ENCODE measurements at regions not wholly inside any gene's neighbourhood (a gene's known extent, or its start where the extent isn't known, plus 50 kb on each side); places are given as distances from the start of the nearest gene placed in this dataset.

DNA sequence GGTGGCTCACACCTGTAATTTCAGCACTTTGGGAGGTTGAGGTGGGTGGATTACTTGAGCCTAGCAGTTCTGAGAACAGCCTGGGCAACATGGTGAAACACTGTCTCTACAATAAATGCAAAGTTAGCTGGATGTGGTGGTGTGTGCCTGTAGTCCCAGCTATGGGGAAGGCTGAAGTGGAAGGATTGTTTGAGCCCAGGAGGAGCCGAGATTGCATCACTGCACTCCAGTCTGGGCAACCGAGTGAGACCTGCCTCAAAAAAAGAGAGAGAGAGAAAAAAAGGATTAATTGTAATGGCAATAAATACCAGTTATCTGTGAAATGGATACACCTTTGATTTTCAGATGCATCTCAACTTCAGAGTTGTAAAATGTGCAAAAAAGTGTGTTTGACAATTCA lies 58.8 kb downstream of the SPRY1 start:
- no peak overlapping the region for H3K27ac ChIP-seq (ENCODE audit: low read depth, low read length)
- no peak overlapping the region for H3K4me3 ChIP-seq (ENCODE audit: low read length)
- H3K9ac ChIP-seq (ENCODE audit: low read length) = no peak overlapping the region
- H3K36me3 ChIP-seq (ENCODE audit: control insufficient read depth, insufficient read depth, low read length) = no peaks in the 10 kb centered on the region
- no peaks in the 10 kb centered on the region for H3K4me1 ChIP-seq (ENCODE audit: control insufficient read depth, insufficient read depth, low read length)
- no peaks in the 10 kb centered on the region for H3K27me3 ChIP-seq (ENCODE audit: control insufficient read depth, insufficient read depth, low read length)

DNA sequence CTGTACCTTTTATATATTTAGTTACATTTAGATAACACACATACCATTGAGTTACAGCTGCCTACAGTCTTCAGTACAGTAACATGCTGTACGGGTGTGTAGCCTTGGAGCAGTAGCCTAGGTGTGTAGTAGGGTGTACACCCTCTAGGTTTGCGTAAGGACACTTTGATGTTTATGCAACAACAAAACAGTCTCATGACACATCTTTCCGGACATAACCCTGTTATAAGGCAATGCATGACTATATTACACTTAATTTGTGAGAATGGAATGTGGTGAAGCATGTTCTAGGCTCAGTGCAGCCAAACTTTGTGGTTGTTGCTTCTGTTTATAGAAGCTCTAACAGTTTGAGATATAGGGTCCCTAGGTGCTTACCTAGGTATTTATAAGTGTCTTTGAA lies 65.4 kb downstream of the SPRY1 start:
- Histone ChIP-seq H3K27ac (ENCODE audit: low read depth, low read length) (no peak overlapping the region), H3K27me3 (ENCODE audit: control insufficient read depth, insufficient read depth, low read length) (no peaks in the 10 kb centered on the region), H3K9ac (ENCODE audit: low read length) (no peak overlapping the region), H3K4me1 (ENCODE audit: control insufficient read depth, insufficient read depth, low read length) (no peaks in the 10 kb centered on the region), H3K36me3 (ENCODE audit: control insufficient read depth, insufficient read depth, low read length) (no peaks in the 10 kb centered on the region), H3K4me3 (ENCODE audit: low read length) (no peak overlapping the region)

DNA sequence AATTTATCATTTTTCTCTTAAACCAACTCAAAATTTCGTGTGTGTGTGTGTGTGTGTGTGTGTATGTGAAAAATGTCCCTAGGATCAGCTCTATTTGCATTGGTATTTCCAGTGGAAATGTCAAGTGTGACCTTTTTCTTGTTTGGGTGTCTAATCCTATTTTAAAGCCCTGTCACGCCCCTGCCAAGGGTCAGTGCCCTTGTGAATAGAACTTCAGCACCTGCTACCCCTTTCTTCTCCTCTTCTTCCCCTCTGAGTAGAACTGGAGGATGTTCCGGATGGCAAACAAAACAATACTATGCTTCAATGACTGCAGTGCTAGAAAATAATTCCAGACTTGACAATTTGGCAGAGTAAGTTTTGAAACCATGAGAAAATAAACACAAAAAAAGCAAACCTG lies 67.3 kb downstream of the SPRY1 start:
- H3K27ac ChIP-seq (ENCODE audit: low read depth, low read length) = no peak overlapping the region
- no peaks in the 10 kb centered on the region for H3K27me3 ChIP-seq (ENCODE audit: control insufficient read depth, insufficient read depth, low read length)
- no peaks in the 10 kb centered on the region for H3K36me3 ChIP-seq (ENCODE audit: control insufficient read depth, insufficient read depth, low read length)
- no peaks in the 10 kb centered on the region for H3K4me1 ChIP-seq (ENCODE audit: control insufficient read depth, insufficient read depth, low read length)
- no peak overlapping the region for H3K9ac ChIP-seq (ENCODE audit: low read length)
- H3K4me3 ChIP-seq (ENCODE audit: low read length) = no peak overlapping the region

DNA sequence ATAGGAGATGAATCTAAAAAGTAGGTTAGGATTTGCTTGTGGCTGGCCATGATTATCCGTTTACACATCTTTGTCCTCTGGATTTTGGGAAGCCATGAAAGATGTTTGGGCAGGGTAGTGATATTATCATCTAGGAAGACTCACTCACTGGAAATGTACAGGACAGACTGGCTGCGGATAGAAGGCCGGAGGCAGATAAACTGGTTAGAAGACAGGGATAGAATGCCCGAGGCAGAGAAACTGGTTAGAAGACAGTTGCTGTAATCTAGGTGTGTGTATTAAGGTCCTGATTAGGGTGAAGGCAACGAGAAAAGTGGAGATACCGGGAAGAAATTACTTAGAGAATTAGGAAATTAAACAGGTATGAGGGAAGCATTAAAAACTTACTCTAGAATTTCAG lies 68.8 kb downstream of the SPRY1 start:
- no peak overlapping the region for H3K4me3 ChIP-seq (ENCODE audit: low read length)
- no peaks in the 10 kb centered on the region for H3K36me3 ChIP-seq (ENCODE audit: control insufficient read depth, insufficient read depth, low read length)
- no peak overlapping the region for H3K9ac ChIP-seq (ENCODE audit: low read length)
- no peak overlapping the region for H3K27ac ChIP-seq (ENCODE audit: low read depth, low read length)
- H3K4me1 ChIP-seq (ENCODE audit: control insufficient read depth, insufficient read depth, low read length) = no peaks in the 10 kb centered on the region
- no peaks in the 10 kb centered on the region for H3K27me3 ChIP-seq (ENCODE audit: control insufficient read depth, insufficient read depth, low read length)

DNA sequence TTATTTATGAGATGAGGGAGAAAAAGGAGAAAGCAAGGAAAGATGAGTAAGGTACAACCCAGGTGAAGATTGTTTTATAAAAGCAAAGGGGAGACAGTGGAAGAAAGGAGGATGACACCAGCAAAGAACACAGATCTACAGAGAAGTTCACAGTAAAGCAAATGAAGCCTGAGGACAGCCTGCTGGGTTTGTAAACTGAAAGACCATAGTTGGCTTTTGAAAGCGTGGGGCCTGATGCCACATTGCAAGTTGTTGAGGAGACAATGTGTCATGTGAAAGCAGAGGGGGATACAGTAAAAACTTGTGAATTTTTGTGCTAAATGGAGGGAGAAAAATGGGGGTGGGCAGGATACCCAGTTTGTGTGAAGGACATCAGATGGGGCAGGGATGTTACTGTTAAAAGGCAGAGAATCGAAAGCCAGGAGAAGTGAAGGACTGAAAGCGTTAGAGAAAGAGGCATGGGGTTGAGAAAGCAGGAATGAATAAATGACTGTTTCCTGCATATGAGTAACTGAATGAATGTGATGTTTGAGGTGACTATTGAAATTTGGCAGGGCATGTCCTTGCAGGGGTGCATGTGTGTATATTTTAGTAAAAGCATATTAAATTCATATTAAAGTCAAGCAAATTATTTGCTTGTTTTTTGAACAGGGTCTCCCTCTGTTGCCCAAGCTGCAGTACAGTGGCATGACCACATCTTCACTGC lies 69.6 kb downstream of the SPRY1 start:
- no peak overlapping the region for H3K9ac ChIP-seq (ENCODE audit: low read length)
- no peak overlapping the region for H3K27ac ChIP-seq (ENCODE audit: low read depth, low read length)
- no peaks in the 10 kb centered on the region for H3K27me3 ChIP-seq (ENCODE audit: control insufficient read depth, insufficient read depth, low read length)
- H3K4me1 ChIP-seq (ENCODE audit: control insufficient read depth, insufficient read depth, low read length) = no peaks in the 10 kb centered on the region
- H3K36me3 ChIP-seq (ENCODE audit: control insufficient read depth, insufficient read depth, low read length) = no peaks in the 10 kb centered on the region
- H3K4me3 ChIP-seq (ENCODE audit: low read length) = no peak overlapping the region

DNA sequence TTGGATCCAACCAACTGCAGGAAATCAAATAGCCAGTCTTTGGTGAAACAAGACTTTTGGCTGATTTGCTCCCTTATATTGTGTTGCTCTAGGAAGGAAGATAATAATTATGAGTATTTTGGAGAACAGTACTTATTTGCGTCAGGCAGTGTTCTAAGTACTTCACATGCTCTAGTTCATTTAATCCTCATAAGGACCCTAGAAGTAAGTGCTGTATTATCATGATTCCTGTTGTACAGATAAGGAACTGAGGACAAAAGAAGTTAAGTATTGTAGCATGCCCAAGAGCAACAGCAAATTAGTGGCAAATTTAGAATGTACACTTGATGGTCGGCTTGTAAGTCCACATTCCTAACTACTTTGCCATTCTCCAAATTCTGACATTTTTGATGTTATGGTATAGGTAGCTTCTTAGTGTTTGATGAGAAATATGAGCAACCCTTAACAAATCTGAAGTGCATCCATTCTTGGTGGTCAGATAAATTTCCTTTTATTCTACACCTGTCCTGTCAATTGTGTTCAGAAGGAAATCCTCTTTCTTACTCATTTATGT lies 72.0 kb downstream of the SPRY1 start:
- H3K27me3 ChIP-seq (ENCODE audit: control insufficient read depth, insufficient read depth, low read length) = no peaks in the 10 kb centered on the region
- no peaks in the 10 kb centered on the region for H3K36me3 ChIP-seq (ENCODE audit: control insufficient read depth, insufficient read depth, low read length)
- H3K9ac ChIP-seq (ENCODE audit: low read length) = no peak overlapping the region
- H3K4me1 ChIP-seq (ENCODE audit: control insufficient read depth, insufficient read depth, low read length) = no peaks in the 10 kb centered on the region
- no peak overlapping the region for H3K27ac ChIP-seq (ENCODE audit: low read depth, low read length)
- H3K4me3 ChIP-seq (ENCODE audit: low read length) = no peak overlapping the region

DNA sequence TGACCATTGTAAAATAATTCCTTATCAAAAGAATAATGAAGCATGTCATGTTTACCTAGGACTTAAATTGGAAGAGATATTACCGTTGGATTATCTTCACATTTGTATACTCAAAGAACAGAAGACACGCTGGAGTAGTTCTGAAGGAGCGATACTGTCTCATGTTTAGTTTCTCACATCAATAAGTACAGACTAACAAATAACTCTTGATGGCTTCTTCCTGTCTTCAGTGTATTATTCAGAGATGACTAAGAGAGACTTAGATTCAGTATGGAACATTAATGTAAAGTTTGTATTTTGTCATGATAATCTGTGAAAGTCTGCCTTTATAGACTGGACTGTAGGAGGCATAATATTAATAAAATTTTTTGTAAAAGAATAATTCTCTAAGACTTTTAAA lies 72.7 kb downstream of the SPRY1 start:
- Histone ChIP-seq H3K4me1 (ENCODE audit: control insufficient read depth, insufficient read depth, low read length) (no peaks in the 10 kb centered on the region), H3K4me3 (ENCODE audit: low read length) (no peak overlapping the region), H3K36me3 (ENCODE audit: control insufficient read depth, insufficient read depth, low read length) (no peaks in the 10 kb centered on the region), H3K9ac (ENCODE audit: low read length) (no peak overlapping the region), H3K27ac (ENCODE audit: low read depth, low read length) (no peak overlapping the region), H3K27me3 (ENCODE audit: control insufficient read depth, insufficient read depth, low read length) (no peaks in the 10 kb centered on the region)

DNA sequence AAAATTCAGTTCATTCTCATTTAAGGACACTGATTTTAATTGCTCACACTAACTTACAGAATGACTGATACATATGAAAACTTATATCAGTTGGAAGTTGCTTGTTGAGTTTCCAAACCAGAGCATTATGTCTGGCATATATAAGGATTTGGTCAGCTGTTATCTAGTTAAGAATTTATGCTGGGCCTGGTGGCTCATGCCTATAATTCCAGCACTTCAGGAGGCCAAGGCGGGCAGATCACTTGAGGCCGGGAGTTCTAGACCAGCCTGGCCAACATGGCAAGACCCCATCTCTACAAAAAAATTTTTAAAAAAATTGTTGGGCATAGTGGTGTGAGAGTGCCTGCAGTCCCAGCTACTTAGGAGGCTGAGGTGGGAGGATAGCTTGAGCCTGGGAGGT lies 73.1 kb downstream of the SPRY1 start:
- H3K27ac ChIP-seq (ENCODE audit: low read depth, low read length) = no peak overlapping the region
- no peak overlapping the region for H3K9ac ChIP-seq (ENCODE audit: low read length)
- H3K4me3 ChIP-seq (ENCODE audit: low read length) = no peak overlapping the region
- no peaks in the 10 kb centered on the region for H3K27me3 ChIP-seq (ENCODE audit: control insufficient read depth, insufficient read depth, low read length)
- H3K4me1 ChIP-seq (ENCODE audit: control insufficient read depth, insufficient read depth, low read length) = no peaks in the 10 kb centered on the region
- H3K36me3 ChIP-seq (ENCODE audit: control insufficient read depth, insufficient read depth, low read length) = no peaks in the 10 kb centered on the region

DNA sequence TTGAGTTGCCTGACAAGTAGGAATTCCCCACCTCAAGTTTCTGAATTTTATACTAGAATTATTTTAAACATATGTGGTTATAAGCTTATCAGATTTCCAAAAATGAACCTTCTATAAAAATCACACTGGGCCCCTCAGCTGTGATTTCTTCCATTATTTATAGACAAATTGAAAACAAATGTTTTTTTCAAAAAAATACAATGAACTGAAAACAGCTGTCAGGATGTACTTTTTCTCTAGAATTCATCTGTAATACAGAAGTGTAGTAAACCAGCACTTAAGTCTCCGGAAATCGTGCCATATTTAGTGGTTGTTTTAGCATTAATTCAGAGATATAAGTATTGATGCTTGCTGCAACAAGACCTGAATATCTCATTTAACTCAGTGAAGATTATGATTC lies 74.0 kb downstream of the SPRY1 start:
- H3K9ac ChIP-seq (ENCODE audit: low read length) = no peak overlapping the region
- H3K4me1 ChIP-seq (ENCODE audit: control insufficient read depth, insufficient read depth, low read length) = no peaks in the 10 kb centered on the region
- H3K27ac ChIP-seq (ENCODE audit: low read depth, low read length) = no peak overlapping the region
- no peak overlapping the region for H3K4me3 ChIP-seq (ENCODE audit: low read length)
- H3K36me3 ChIP-seq (ENCODE audit: control insufficient read depth, insufficient read depth, low read length) = no peaks in the 10 kb centered on the region
- no peaks in the 10 kb centered on the region for H3K27me3 ChIP-seq (ENCODE audit: control insufficient read depth, insufficient read depth, low read length)

DNA sequence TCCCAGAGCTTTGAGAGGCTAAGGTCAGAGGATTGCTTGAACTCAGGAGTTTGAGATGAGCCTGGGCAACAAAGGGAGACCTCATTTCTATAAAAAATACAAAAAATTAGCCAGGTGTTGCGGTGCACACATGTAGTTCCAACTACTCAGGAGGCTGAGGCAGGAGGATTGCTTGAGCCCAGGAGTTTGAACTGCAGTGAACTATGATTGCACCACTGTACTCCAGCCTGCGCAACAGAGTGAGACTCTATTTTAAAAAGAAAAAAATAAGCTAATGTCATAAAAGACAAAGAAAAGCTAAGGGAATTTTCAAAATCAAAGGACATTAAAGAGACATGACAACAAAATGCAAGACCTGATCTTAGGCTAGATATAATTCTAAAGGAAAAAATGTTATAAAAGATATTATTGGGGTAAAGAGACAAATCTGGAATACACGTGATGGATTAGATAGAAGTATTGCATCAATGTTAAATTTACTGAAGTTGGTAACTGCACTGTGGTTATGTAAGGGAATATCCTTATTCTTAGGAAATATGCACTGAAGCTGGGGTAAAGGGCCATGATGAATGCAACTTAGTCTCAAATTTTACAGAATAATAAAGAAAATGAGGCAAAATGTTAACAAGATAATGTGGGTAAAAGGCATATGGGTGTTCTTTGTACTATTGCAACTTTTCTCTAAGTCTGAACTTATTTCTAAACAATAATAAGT lies 75.2 kb downstream of the SPRY1 start:
- Histone ChIP-seq H3K4me3 (ENCODE audit: low read length) (no peak overlapping the region), H3K27me3 (ENCODE audit: control insufficient read depth, insufficient read depth, low read length) (no peaks in the 10 kb centered on the region), H3K9ac (ENCODE audit: low read length) (no peak overlapping the region), H3K27ac (ENCODE audit: low read depth, low read length) (no peak overlapping the region), H3K4me1 (ENCODE audit: control insufficient read depth, insufficient read depth, low read length) (no peaks in the 10 kb centered on the region), H3K36me3 (ENCODE audit: control insufficient read depth, insufficient read depth, low read length) (no peaks in the 10 kb centered on the region)

DNA sequence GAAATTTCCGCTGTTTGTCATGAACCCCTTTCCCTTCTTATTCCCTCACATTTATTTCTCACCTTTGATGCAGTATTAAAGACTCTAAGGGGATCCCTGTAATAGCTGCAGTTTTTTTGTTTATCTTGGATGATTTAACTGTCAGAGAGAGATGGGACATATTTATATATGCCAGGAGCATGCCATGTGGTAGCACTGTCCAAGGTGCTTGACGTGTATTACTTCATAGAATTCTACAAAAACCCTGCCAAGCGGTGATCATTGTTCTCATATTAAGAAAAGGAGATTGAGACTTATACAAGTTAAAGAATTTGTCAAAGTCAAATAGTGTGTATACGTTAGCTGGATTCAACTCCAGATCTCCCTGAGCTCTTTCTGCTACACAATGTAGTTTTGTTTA lies 78.2 kb downstream of the SPRY1 start:
- Histone ChIP-seq H3K4me3 (ENCODE audit: low read length) (no peak overlapping the region), H3K27ac (ENCODE audit: low read depth, low read length) (no peak overlapping the region), H3K9ac (ENCODE audit: low read length) (no peak overlapping the region), H3K27me3 (ENCODE audit: control insufficient read depth, insufficient read depth, low read length) (no peaks in the 10 kb centered on the region), H3K36me3 (ENCODE audit: control insufficient read depth, insufficient read depth, low read length) (no peaks in the 10 kb centered on the region), H3K4me1 (ENCODE audit: control insufficient read depth, insufficient read depth, low read length) (no peaks in the 10 kb centered on the region)

DNA sequence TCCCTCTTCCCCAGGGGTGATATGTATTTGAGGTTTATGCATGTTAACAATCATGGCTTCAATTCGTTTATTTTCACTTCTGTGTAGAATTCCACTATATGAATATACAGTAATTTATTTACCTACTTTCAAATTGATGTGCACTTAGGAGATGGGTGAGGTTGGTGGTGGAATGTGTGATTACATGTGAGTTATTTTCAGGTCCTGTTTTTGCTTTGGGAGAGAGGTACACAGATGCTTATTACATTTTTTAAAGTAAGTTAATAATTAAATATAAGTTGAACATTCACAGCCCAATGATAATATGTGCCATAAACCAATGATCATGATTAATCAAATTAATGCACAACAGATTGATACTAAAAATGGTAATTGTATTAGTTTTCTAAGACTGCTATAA lies 79.5 kb downstream of the SPRY1 start:
- H3K4me3 ChIP-seq (ENCODE audit: low read length) = no peak overlapping the region
- no peaks in the 10 kb centered on the region for H3K4me1 ChIP-seq (ENCODE audit: control insufficient read depth, insufficient read depth, low read length)
- H3K27ac ChIP-seq (ENCODE audit: low read depth, low read length) = no peak overlapping the region
- no peaks in the 10 kb centered on the region for H3K27me3 ChIP-seq (ENCODE audit: control insufficient read depth, insufficient read depth, low read length)
- H3K36me3 ChIP-seq (ENCODE audit: control insufficient read depth, insufficient read depth, low read length) = no peaks in the 10 kb centered on the region
- H3K9ac ChIP-seq (ENCODE audit: low read length) = no peak overlapping the region

DNA sequence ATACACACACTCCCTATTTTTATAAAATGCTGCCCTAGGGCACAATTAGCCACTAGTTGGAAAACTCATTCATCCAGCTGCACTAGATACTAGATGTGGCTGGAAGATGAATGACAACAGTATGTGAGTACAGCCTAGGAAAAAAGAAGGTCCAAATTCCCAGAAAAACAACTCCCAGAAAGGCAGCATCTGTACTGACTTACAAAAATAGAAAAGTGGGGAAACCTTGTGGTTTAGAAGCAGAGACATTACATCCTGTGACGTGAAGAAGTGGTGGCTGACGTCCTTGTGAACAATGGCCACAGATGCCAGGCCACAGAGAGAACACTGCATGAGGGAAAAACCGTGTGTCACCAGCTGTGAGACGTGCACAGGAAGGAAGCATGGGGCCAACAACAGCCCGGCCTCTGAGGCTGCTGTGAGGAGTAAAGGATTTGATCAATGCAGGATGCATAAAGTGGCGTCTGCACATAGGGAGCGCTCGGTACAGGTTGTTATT lies 81.2 kb downstream of the SPRY1 start:
- H3K27ac ChIP-seq (ENCODE audit: low read depth, low read length) = no peak overlapping the region
- no peaks in the 10 kb centered on the region for H3K27me3 ChIP-seq (ENCODE audit: control insufficient read depth, insufficient read depth, low read length)
- H3K4me3 ChIP-seq (ENCODE audit: low read length) = no peak overlapping the region
- H3K36me3 ChIP-seq (ENCODE audit: control insufficient read depth, insufficient read depth, low read length) = no peaks in the 10 kb centered on the region
- no peak overlapping the region for H3K9ac ChIP-seq (ENCODE audit: low read length)
- H3K4me1 ChIP-seq (ENCODE audit: control insufficient read depth, insufficient read depth, low read length) = no peaks in the 10 kb centered on the region
